ENCODE measurements at regions not wholly inside any gene's neighbourhood (a gene's known extent, or its start where the extent isn't known, plus 50 kb on each side); places are given as distances from the start of the nearest gene placed in this dataset.
A peak's percentile ranks its signal among the peaks of the same experiment; 100 is the strongest.

DNA sequence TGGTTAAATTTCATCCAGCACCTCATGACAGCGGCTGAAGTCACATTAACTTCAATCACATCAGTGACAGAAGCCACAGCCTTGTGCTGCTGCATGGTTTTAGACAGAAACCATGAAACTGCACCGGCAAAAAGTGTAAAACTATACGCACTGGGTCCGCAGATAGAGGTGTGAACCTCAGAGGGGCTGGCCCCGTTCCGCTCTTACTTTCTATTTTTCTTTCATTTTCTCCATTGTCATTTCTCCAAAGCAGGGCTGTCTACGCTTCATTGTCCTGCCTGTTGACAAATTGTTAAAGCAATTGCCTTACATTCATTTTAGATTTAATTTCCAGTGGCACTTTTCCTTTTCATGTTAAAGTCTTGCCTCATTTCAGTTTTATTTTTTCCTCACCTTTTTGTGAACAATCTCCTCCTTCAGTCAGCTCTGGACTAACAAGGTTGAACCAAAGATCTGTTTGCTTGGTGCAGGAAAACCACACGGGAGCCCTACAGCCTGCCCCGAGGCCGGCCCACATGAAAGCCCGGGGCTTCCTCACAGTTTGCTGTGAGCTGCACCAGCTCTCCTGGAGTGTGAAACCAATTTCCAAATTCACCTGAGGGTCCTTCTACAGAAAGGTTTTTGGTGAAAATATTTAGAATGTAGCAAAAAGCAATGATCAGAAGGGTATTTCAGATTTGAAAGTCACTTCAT, 63.7 kb downstream of the PRR18 start (continued):
- TF ChIP-seq, protein P1, sequence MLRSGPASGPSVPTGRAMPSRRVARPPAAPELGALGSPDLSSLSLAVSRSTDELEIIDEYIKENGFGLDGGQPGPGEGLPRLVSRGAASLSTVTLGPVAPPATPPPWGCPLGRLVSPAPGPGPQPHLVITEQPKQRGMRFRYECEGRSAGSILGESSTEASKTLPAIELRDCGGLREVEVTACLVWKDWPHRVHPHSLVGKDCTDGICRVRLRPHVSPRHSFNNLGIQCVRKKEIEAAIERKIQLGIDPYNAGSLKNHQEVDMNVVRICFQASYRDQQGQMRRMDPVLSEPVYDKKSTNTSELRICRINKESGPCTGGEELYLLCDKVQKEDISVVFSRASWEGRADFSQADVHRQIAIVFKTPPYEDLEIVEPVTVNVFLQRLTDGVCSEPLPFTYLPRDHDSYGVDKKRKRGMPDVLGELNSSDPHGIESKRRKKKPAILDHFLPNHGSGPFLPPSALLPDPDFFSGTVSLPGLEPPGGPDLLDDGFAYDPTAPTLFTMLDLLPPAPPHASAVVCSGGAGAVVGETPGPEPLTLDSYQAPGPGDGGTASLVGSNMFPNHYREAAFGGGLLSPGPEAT (IDR thresholded peaks at IDR 0.05; ENCODE audit: low read depth), result peak; percentile 56; the same call in 1 of the 2 replicates
- TF ChIP-seq SMARCA5 (IDR thresholded peaks at IDR 0.05), result 0 out of 2 replicates have a peak, but pooled peaks have one; percentile 22
- no peak for TF ChIP-seq MYC (IDR thresholded peaks at IDR 0.05; ENCODE audit: insufficient read depth, insufficient read length, insufficient replicate concordance, low read length, severe bottlenecking)
- TF ChIP-seq RUNX3 (IDR thresholded peaks at IDR 0.05; ENCODE audit: low read length), result peak; percentile 47

DNA sequence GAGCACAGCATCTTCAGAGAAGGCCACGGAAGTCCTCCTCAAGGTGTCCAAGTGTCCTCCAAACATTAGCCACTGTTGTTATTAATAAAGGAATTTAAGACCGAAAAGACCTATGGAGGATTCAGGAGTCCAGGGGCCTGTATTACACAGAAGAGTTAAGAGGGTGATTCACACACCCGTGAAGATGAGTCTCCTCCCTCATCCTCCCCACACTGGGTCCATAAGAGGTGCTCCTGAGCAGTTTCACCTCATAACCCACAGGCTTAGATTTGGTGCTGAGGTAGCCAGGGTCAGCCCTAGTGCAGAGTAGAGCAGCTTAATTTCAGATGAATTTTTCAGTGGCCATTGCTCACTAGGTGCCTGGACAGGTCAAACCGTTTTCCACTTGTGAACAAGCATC, 65.3 kb downstream of the PRR18 start:
- Histone ChIP-seq H3K4me1 (ENCODE audit: control insufficient read depth, insufficient read depth, low read length) (peaks cover 19% of the 10 kb centered on the region), H3K4me2 (ENCODE audit: control insufficient read depth, insufficient read depth) (no peak overlapping the region), H3K9me3 (replicated peaks; ENCODE audit: control insufficient read depth, insufficient read depth, low read length) (no peaks in the 10 kb centered on the region), H3K4me3 (no peak overlapping the region), H2AFZ (ENCODE audit: control insufficient read depth, low read depth, low read length) (no peak overlapping the region), H3K79me2 (ENCODE audit: control insufficient read depth, insufficient read depth, low read length) (no peaks in the 10 kb centered on the region), H3K36me3 (ENCODE audit: control insufficient read depth in 2 of 2, insufficient read depth in 2 of 2, low read length in 1 of 2) (no peaks in the 10 kb centered on the region), H3K9ac (ENCODE audit: control insufficient read depth, insufficient read depth, low read length) (no peak overlapping the region), H4K20me1 (ENCODE audit: control insufficient read depth, insufficient read depth) (no peaks in the 10 kb centered on the region), H3K27me3 (replicated peaks in 1 of 2; ENCODE audit: control insufficient read depth in 2 of 2, insufficient read depth in 2 of 2, low read length in 1 of 2) (0 out of 4 replicates have a peak, but pooled peaks cover 0 to 4% of the 10 kb centered on the region in 2 experiments), H3K27ac (ENCODE audit: control insufficient read depth, insufficient read depth) (no peak overlapping the region)
- CTCF ChIA-PET, result no interaction called here
- FAIRE-seq (no peak), ATAC-seq (no peak), DNase-seq (ENCODE audit: low read depth, low spot score) (no peak)
- intact Hi-C loops (cut with micrococcal nuclease; ENCODE audit: unreplicated experiment) (no loop called here), in situ Hi-C loops (cut with MboI) (no loop called here)
- TF ChIP-seq TCF7 (IDR thresholded peaks at IDR 0.05; ENCODE audit: borderline replicate concordance), result no peak
- no peak for TF ChIP-seq CBX5 (IDR thresholded peaks at IDR 0.05; ENCODE audit: low read depth)
- TF ChIP-seq PAX5 (IDR thresholded peaks at IDR 0.05; ENCODE audit: borderline replicate concordance, low read depth, low read length), result no peak
- no peak for TF ChIP-seq NFYB (IDR thresholded peaks at IDR 0.05; ENCODE audit: insufficient read depth, low read depth, low read length)
- TF ChIP-seq, protein P2, sequence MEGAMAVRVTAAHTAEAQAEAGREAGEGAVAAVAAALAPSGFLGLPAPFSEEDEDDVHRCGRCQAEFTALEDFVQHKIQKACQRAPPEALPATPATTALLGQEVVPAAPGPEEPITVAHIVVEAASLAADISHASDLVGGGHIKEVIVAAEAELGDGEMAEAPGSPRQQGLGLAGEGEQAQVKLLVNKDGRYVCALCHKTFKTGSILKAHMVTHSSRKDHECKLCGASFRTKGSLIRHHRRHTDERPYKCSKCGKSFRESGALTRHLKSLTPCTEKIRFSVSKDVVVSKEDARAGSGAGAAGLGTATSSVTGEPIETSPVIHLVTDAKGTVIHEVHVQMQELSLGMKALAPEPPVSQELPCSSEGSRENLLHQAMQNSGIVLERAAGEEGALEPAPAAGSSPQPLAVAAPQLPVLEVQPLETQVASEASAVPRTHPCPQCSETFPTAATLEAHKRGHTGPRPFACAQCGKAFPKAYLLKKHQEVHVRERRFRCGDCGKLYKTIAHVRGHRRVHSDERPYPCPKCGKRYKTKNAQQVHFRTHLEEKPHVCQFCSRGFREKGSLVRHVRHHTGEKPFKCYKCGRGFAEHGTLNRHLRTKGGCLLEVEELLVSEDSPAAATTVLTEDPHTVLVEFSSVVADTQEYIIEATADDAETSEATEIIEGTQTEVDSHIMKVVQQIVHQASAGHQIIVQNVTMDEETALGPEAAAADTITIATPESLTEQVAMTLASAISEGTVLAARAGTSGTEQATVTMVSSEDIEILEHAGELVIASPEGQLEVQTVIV (IDR thresholded peaks at IDR 0.05; ENCODE audit: borderline replicate concordance, partially characterized antibody), result no peak
- TF ChIP-seq, protein P3, sequence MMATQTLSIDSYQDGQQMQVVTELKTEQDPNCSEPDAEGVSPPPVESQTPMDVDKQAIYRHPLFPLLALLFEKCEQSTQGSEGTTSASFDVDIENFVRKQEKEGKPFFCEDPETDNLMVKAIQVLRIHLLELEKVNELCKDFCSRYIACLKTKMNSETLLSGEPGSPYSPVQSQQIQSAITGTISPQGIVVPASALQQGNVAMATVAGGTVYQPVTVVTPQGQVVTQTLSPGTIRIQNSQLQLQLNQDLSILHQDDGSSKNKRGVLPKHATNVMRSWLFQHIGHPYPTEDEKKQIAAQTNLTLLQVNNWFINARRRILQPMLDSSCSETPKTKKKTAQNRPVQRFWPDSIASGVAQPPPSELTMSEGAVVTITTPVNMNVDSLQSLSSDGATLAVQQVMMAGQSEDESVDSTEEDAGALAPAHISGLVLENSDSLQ (IDR thresholded peaks at IDR 0.05), result no peak
- no peak for TF ChIP-seq KLF5 (IDR thresholded peaks at IDR 0.05; ENCODE audit: partially characterized antibody)
- RAD21 ChIA-PET (ENCODE audit: unreplicated experiment), result no interaction called here
- POLR2A ChIA-PET, result interaction anchor here (1.1 kb wide), 1 partner anchor 8 kb away, joined by 3 read pairs; no protein-coding TSS in a partner anchor
- SMC1A ChIA-PET (ENCODE audit: uncharacterized antibody, unreplicated experiment), result no interaction called here
- WGBS (ENCODE audit: insufficient coverage, insufficient replicate concordance, low lambda C conversion rate, missing lambda C conversion rate), result 40% methylated on average over 4 of the region's 4 CpGs
- BruUV-seq (replicated peaks), result no TSS peak
